HPDE6-E6E7 (cell line): ENCODE measurements at regions not wholly inside any gene's neighbourhood (a gene's known extent, or its start where the extent isn't known, plus 50 kb on each side); places are given as distances from the start of the nearest gene placed in this dataset.
"Not testable (repeated sequence)": the region's sequence is repeated elsewhere in the genome, so short reads cannot be mapped to it uniquely, and the experiment has no call there.

Experiments used
- DNase-seq: peaks from one replicate; pipeline ENCODE4 v3.0.0; 2011; ENCODE audit warnings: missing footprints; ENCODE audit errors: extremely low spot score

- no peak for DNase-seq
Measured at GRCh38 chr10:2893158-2893845, 174.0 kb upstream of the PFKP start.

GRCh38 chr10:2891770-2892124 lies 175.6 kb upstream of the PFKP start:
- no peak for DNase-seq

DNA sequence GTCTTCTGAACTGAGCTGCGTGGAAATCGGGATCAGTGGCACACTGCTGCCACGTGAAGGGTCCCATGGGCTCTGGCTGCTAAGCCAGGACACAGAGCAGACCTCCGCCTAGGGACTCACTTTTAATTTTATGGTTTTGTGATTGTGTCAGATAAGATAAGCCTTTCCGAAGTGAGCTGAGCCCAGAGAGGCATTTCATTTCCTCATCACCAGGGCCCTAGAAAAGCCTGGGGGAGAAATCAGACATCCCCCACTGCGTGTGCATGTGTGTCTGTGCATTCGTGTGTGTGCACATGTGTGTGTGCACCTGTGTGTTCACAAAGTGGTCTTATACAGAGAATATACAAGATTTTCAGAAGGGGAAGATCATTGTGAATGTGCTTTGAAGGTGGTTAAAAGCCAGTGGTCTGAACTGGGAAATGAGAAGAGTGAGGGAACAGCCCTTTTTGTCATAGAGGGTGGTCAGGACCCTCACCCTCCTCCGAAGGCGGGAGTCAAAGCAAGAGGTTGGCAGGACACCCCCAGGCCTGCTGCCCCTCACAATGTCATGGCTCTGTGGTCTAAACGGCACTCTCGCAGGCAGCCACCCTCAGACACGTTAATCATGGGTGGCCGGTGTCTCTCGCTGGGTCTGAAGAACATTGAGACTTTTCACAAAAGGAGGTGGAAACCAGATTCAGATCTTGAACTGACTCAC lies 176.1 kb upstream of the PFKP start:
- no peak for DNase-seq

- no peak for DNase-seq
Measured at GRCh38 chr10:2890093-2890492, 177.3 kb upstream of the PFKP start.

- no peak for DNase-seq
Measured at GRCh38 chr10:2888403-2889004, 178.8 kb upstream of the PFKP start.

DNA sequence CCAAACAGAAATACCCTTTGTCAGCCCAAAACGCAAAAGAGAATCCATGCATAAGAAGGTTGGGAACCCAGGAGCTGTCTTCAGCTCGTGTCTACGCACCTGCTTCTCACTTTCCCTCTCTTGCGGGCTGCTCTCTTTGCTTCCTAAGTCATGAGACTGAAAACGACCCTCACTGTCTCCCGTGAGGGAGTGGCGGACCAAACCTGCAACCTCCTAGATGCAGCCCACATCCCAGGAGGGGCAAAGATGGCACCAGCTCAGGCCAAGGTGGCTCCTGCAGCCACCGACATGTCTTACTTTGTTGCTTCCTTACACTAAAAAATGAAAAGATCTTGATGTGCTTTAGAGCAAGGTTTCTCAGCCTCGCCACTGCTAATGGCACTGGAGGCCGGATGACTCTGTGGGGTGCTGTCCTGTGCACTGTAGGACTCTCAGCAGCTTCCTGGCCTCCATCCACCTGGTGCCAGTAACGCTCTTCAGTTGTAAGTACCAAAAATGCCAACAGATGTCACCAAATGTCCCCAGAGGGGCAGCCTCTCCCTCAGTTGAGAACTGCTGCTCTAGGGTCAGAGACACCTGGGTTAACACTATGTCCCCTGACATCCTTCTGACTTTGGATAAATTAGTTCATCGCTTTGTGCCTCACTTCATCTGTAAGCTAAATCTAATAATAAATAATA lies 179.8 kb upstream of the PFKP start:
- DNase-seq, result no peak

GRCh38 chr10:2886662-2887061 lies 180.7 kb upstream of the PFKP start:
- no peak for DNase-seq

GRCh38 chr10:2885288-2886278 lies 181.8 kb upstream of the PFKP start:
- DNase-seq, result no peak

- not testable (repeated sequence) for DNase-seq
Measured at GRCh38 chr10:2883983-2884540, 183.3 kb upstream of the PFKP start.

DNA sequence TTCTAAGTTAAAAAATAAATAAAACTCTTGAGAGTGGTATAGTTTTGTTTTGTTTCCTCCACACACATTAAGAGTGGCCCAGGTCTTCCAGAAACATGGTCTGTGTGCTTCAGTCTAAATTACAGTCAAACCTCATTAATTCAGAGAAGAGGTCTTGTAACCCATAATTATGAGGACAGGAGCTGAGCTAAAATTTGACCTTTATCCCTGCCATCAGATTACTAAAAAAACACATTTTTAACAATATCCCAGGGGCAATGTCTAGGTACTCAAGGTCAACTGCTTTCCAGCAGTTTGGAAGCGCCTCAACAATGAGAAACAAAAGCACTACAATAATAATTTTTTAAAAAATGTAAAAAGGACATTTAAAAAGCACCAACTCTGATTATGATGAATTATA lies 184.1 kb upstream of the PFKP start:
- no peak for DNase-seq

DNA sequence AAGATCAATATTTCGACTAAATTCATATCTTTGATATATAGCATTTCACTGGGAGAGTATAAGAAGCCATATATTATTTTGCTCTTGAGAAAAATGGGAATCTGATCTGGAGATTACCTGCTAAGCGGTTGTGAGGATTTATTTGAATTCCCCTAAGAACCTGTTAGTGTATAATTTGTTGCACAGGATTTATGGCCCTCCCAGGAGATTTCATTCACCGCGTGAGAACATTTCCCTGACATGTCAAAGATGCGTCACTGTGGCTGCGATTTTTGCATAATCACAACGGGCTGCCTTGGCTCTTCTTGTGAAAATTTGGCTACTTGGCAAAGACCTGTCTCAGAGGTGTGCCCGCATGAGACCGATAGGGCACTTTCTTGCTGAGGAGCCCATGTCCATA lies 184.7 kb upstream of the PFKP start:
- DNase-seq, result no peak

GRCh38 chr10:2881720-2882620 lies 185.4 kb upstream of the PFKP start:
- no peak for DNase-seq

DNA sequence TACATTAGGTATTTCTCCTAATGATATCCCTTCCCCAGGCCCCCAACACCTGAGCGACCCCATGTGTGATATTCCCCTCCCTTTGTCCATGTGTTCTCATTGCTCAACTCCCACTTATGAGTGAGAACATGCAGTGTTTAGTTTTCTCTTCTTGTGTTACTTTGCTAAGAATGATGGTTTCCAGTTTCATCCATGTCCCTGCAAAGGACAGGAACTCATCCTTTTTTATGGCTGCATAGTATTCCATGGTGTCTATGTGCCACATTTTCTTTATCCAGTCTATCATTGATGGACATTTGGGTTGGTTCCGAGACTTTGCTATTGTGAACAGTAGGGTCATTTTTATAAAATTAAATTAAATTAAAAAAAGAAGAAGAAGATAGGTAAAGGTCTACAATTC lies 187.3 kb upstream of the PFKP start:
- DNase-seq, result not testable (repeated sequence)

DNA sequence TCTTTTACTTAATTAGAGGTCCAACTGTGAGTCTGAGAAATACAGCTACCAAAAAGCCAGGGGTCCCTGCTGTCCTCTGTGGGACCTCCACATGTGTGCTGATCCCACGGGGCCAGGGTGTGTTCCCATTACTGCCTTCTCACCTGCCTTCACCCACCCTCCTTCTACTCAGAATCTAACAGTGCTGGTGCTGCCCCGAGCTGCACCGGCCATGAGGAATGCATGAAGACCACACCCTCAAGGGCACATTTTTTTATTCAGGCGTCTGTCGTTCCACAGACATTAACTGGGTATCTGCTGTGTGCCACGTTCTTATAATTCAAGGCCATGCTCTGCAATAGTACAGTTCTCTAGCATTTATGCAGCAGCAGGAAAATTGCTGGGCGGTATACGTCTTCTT lies 188.5 kb upstream of the PFKP start:
- no peak for DNase-seq

GRCh38 chr10:2876032-2876431 lies 191.3 kb upstream of the PFKP start:
- no peak for DNase-seq

GRCh38 chr10:2874963-2875362 lies 192.4 kb upstream of the PFKP start:
- DNase-seq, result no peak

- no peak for DNase-seq
Measured at GRCh38 chr10:2873769-2874168, 193.6 kb upstream of the PFKP start.

DNA sequence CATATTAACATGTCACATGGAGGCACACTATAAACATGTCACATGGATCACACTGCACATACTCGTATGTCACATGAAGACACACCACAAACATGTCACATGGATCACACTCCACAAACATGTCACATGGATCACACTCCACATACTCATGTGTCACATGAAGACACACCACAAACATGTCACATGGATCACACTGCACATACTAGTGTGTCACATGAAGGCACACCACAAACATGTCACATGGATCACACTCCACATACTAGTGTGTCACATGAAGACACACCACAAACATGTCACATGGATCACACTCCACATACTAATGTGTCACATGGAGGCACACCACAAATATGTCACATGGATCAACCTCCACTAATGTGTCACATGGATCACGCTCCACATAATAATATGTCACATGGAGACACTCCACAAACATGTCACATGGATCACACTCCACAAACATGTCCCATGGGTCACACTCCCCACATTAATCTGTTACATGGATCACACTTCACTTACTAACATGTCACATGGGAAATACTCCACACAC lies 195.6 kb upstream of the PFKP start:
- no peak for DNase-seq

DNA sequence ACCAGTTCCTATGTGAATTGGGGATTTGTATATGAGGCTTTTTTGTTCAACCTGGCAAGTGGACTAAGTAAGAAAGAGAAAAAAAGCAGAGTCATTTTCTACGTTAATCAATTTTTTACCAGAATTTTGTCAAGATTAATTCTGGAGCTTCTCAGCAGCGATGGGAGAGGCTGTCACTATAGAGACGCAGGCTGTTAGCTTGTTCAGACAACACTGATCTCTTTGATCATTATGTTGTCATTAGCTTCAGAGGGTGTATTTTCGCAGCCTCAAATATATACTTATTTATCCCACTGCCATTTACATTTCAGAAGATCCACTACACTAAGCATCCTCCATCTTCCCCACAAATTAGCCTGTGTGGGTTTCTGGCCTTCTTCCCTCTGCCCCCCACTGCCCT lies 196.7 kb upstream of the PFKP start:
- no peak for DNase-seq

GRCh38 chr10:2867788-2868299 lies 199.5 kb upstream of the PFKP start:
- no peak for DNase-seq
